ENCODE measurements at regions not wholly inside any gene's neighbourhood (a gene's known extent, or its start where the extent isn't known, plus 50 kb on each side); places are given as distances from the start of the nearest gene placed in this dataset.
"Not testable (repeated sequence)": the region's sequence is repeated elsewhere in the genome, so short reads cannot be mapped to it uniquely, and the experiment has no call there.

DNA sequence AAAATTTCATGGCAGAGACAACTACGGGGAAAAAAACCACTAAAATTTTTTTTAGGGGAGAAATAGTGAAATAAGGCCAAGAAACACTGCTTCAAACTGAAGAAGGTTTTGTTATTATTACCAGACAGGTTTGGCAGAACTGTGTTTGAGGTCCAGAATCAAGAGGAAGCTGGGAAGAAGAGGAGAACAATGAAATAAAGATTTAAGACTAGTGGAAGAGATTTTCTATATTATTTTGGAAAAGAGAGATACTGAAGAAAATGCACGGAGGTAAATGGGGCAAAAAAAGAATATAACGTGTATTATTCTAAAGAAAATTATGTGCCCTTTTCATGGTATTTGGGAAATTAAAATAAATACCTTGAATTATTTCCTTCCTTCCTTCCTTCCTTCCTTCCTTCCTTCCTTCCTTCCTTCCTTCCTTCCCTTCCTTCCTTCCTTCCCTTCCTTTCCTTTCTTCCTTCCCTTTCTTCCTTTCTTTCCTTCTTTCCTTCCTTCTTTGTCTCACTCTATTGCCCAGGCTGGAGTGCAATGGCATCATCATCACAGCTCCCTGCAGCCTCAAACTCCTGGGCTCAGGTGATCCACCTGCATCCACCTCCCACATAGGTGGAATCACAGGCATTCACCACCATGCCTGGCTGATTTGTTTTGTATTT lies 124.3 kb downstream of the GJA1 start:
- POLR2A ChIA-PET, result no interaction called here
- H3K27ac ChIP-seq (ENCODE audit: low read depth, low read length), result no peak overlapping the region
- CTCF ChIA-PET, result no interaction called here

GRCh38 chr6:121560476-121560875 lies 125.0 kb downstream of the GJA1 start:
- Histone ChIP-seq H3K27me3 (ENCODE audit: control insufficient read depth, insufficient read depth, low read length) (no peaks in the 10 kb centered on the region), H3K27ac (ENCODE audit: low read depth, low read length) (no peak overlapping the region), H3K9me3 (ENCODE audit: control insufficient read depth, insufficient read depth, low read length) (peaks cover 7% of the 10 kb centered on the region), H3K4me3 (ENCODE audit: low read depth, low read length) (no peak overlapping the region)
- POLR2A ChIA-PET, result no interaction called here
- TF ChIP-seq, protein P1, sequence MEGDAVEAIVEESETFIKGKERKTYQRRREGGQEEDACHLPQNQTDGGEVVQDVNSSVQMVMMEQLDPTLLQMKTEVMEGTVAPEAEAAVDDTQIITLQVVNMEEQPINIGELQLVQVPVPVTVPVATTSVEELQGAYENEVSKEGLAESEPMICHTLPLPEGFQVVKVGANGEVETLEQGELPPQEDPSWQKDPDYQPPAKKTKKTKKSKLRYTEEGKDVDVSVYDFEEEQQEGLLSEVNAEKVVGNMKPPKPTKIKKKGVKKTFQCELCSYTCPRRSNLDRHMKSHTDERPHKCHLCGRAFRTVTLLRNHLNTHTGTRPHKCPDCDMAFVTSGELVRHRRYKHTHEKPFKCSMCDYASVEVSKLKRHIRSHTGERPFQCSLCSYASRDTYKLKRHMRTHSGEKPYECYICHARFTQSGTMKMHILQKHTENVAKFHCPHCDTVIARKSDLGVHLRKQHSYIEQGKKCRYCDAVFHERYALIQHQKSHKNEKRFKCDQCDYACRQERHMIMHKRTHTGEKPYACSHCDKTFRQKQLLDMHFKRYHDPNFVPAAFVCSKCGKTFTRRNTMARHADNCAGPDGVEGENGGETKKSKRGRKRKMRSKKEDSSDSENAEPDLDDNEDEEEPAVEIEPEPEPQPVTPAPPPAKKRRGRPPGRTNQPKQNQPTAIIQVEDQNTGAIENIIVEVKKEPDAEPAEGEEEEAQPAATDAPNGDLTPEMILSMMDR (IDR thresholded peaks at IDR 0.05; ENCODE audit: low read depth, low read length), result no peak
- CTCF ChIA-PET, result no interaction called here
- no peak for DNase-seq (ENCODE audit: low read depth, low spot score)

More for the DNA sequence above, 124.3 kb downstream of the GJA1 start:
- Histone ChIP-seq H3K9me3 (ENCODE audit: control insufficient read depth, insufficient read depth, low read length) (peaks cover 3% of the 10 kb centered on the region; the same call in 1 of the 2 replicates), H3K27me3 (ENCODE audit: control insufficient read depth, insufficient read depth, low read length) (no peaks in the 10 kb centered on the region), H3K4me3 (ENCODE audit: low read depth, low read length) (no peak overlapping the region)
- no peak for DNase-seq (ENCODE audit: low read depth, low spot score)
- TF ChIP-seq, protein P1 (IDR thresholded peaks at IDR 0.05; ENCODE audit: low read depth, low read length), result no peak

- H3K4me3 ChIP-seq (ENCODE audit: low read depth, low read length), result no peak overlapping the region
- TF ChIP-seq, protein P1 (IDR thresholded peaks at IDR 0.05; ENCODE audit: low read depth, low read length), result no peak
- DNase-seq (ENCODE audit: low read depth, low spot score), result no peak
- no peak overlapping the region for H3K27ac ChIP-seq (ENCODE audit: low read depth, low read length)
- ChIA-PET POLR2A (no interaction called here), CTCF (no interaction called here)
- peaks cover 10% of the 10 kb centered on the region for H3K9me3 ChIP-seq (ENCODE audit: control insufficient read depth, insufficient read depth, low read length)
- H3K27me3 ChIP-seq (ENCODE audit: control insufficient read depth, insufficient read depth, low read length), result no peaks in the 10 kb centered on the region
Measured at GRCh38 chr6:121563286-121563685, 127.8 kb downstream of the GJA1 start.

DNA sequence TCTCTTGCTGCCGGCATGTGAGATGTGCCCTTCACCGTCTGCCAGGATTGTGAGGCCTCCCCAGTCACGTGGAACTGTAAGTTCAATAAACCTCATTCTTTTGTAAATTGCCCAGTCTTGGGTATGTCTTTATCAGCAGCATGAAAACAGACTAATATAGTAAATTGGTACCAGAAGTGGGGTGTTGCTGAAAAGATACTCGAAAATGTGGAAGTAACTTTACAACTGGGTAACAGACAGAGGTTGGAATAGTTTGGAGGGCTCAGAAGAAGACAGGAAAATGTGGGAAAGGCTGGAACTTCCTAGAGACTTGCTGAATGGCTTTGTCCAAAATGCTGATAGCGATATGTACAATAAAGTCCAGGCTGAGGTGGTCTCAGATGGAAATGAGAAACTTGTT lies 129.1 kb downstream of the GJA1 start:
- CTCF ChIA-PET; H3K27me3 ChIP-seq (ENCODE audit: control insufficient read depth, insufficient read depth, low read length); H3K9me3 ChIP-seq (ENCODE audit: control insufficient read depth, insufficient read depth, low read length); H3K4me3 ChIP-seq (ENCODE audit: low read depth, low read length); H3K27ac ChIP-seq (ENCODE audit: low read depth, low read length); DNase-seq (ENCODE audit: low read depth, low spot score): not testable (repeated sequence)
- POLR2A ChIA-PET, result interaction anchor here (0.6 kb wide), 1 partner anchor 20 kb away, joined by 5 read pairs; no protein-coding TSS in a partner anchor

DNA sequence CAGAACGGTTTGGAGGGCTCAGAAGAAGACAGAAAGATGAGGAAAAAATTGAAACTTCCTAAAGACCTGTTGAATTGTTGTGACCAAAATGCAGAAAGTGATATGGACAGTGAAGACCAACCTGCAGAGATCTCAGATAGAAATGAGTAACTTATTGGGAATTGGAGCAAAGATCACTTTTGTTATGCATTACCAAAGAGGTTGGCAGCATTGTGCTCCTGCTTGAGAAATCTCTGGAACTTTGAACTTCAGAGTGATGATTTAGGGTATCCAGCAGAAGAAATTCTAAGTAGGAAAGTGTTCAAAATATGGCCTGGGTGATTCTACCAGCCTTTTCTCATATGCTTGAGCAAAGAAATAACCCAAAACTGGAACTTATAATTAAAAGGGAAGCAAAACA lies 136.0 kb downstream of the GJA1 start:
- no peaks in the 10 kb centered on the region; the same call in 1 of the 2 replicates for H3K9me3 ChIP-seq (ENCODE audit: control insufficient read depth, insufficient read depth, low read length)
- TF ChIP-seq, protein P1 (IDR thresholded peaks at IDR 0.05; ENCODE audit: low read depth, low read length), result no peak
- CTCF ChIA-PET, result no interaction called here
- POLR2A ChIA-PET, result no interaction called here
- no peaks in the 10 kb centered on the region for H3K27me3 ChIP-seq (ENCODE audit: control insufficient read depth, insufficient read depth, low read length)
- no peak overlapping the region for H3K4me3 ChIP-seq (ENCODE audit: low read depth, low read length)
- no peak for DNase-seq (ENCODE audit: low read depth, low spot score)
- no peak overlapping the region for H3K27ac ChIP-seq (ENCODE audit: low read depth, low read length)

Data from AG04450 (cell line).